ENCODE measurements at regions not wholly inside any gene's neighbourhood (a gene's known extent, or its start where the extent isn't known, plus 50 kb on each side); places are given as distances from the start of the nearest gene placed in this dataset.

- TF ChIP-seq PHF8 (conservative IDR thresholded peaks at IDR 0.05; ENCODE audit: low read depth, low read length) (no peak), BCL11A (IDR thresholded peaks at IDR 0.05; ENCODE audit: low read depth in 2 of 2, low read length in 2 of 2) (no peak), EP300 (IDR thresholded peaks at IDR 0.05; ENCODE audit: borderline replicate concordance in 1 of 2, low read depth in 2 of 2, low read length in 2 of 2) (no peak)
These were observed 365.4 kb upstream of the DUSP10 start (continued) for GRCh38 chr1:222107267-222107666.

Data from H1 (cell line).